ENCODE measurements at regions not wholly inside any gene's neighbourhood (a gene's known extent, or its start where the extent isn't known, plus 50 kb on each side); places are given as distances from the start of the nearest gene placed in this dataset.

- TF ChIP-seq E2F4 (CRISPR knock-in tag; IDR thresholded peaks at IDR 0.05; ENCODE audit: low read depth) (no peak), ZNF121 (CRISPR knock-in tag; conservative IDR thresholded peaks at IDR 0.05) (no peak), ZBTB11 (CRISPR knock-in tag; IDR thresholded peaks at IDR 0.05) (no peak), ZC3H4 (CRISPR knock-in tag; IDR thresholded peaks at IDR 0.05; ENCODE audit: borderline replicate concordance) (no peak), CHD4 (IDR thresholded peaks at IDR 0.05; ENCODE audit: insufficient read depth, insufficient replicate concordance, low read depth, low read length, poor library complexity, severe bottlenecking) (no peak), MAX (CRISPR knock-in tag; IDR thresholded peaks at IDR 0.05) (no peak), ZFP91 (CRISPR knock-in tag; IDR thresholded peaks at IDR 0.05) (no peak), EP300 (IDR thresholded peaks at IDR 0.05; ENCODE audit: low read length) (no peak)
Measured at GRCh38 chr6:30830438-30830837, 53.9 kb upstream of the DDR1 start.

Measured in K562 (cell line).